Stomach (tissue), 8 donors: ENCODE measurements at regions not wholly inside any gene's neighbourhood (a gene's known extent, or its start where the extent isn't known, plus 50 kb on each side); places are given as distances from the start of the nearest gene placed in this dataset.

Experiments
- DNase-seq, 2 donors: peaks; one replicate each; pipeline versions ENCODE4 v3.0.0 to v3.0.0-alpha.2; 2013 to 2019
- H3K27ac ChIP-seq, 5 donors: fragments of 200-600 bp in 4 of 5; sonication (generic) in 4 of 5; one replicate each; pipeline ENCODE4 v1.5.1; 2013 to 2019; ENCODE audit warnings: mild to moderate bottlenecking in 1 of 5, moderate library complexity in 1 of 5
- H3K27me3 ChIP-seq, 3 donors: fragments of 200-600 bp; sonication (generic); one replicate each; pipeline ENCODE4 v1.5.1; 2017 to 2019; ENCODE audit warnings: mixed run types in 1 of 3
- H3K36me3 ChIP-seq, 4 donors: fragments of 200-600 bp; sonication (generic); 1 replicate in 3 of 4; 2 replicates in 1 of 4; pipeline ENCODE4 v1.5.1; 2016 to 2019
- H3K4me1 ChIP-seq, 4 donors: fragments of 200-600 bp; sonication (generic); one replicate each; pipeline ENCODE4 v1.5.1; 2016 to 2019
- H3K4me3 ChIP-seq, 4 donors: fragments of 200-600 bp; sonication (generic) in 3 of 4; one replicate each; pipeline ENCODE4 v1.5.1; 2016 to 2019; ENCODE audit warnings: mild to moderate bottlenecking in 1 of 4
- H3K9me3 ChIP-seq, 4 donors: fragments of 200-600 bp; sonication (generic); one replicate each; pipeline ENCODE4 v1.5.1; 2016 to 2019
- EP300 ChIP-seq: sonication (generic); formaldehyde crosslinking; IDR thresholded peaks from one replicate; pipeline ENCODE4 v1.6.1; 2017; ENCODE audit warnings: antibody characterized with exemption
- POLR2A ChIP-seq, 4 donors: fragments of 450-650 bp; IDR thresholded peaks; one replicate each; pipeline ENCODE4 v1.6.1; 2016; ENCODE audit warnings: antibody characterized with exemption in 4 of 4, control low read depth in 2 of 4, mild to moderate bottlenecking in 1 of 4, moderate library complexity in 1 of 4
- POLR2AphosphoS5 ChIP-seq, 3 donors: sonication (generic); formaldehyde crosslinking; IDR thresholded peaks; one replicate each; pipeline ENCODE4 v1.6.1; 2016; ENCODE audit warnings: antibody characterized with exemption in 3 of 3
- WGBS, 5 donors: extraction: QIAGEN DNeasy Blood & Tissue Kit in 3 of 5; methylation state at CpG; one replicate each; pipeline versions ENCODE4 v1.1.5 to v1.1.7; 2013 to 2018; 5-methylcytosine and 5-hydroxymethylcytosine counted together
- intact Hi-C: fragments of 100-400 bp; cut with DNase I; formaldehyde crosslinking; loops from one replicate; pipeline ENCODE4 v1.15.1; 2023; ENCODE audit warnings: low total_unique reads
- TF ChIP-seq, protein P1 (sequence below), 7 experiments: fragments of 450-650 bp in 4 of 7; fragments of 200-600 bp in 3 of 7; sonication (generic) in 3 of 7; IDR thresholded peaks; one replicate each; pipeline ENCODE4 v1.5.1; 2016 to 2019; ENCODE audit warnings: antibody characterized with exemption in 7 of 7, control low read depth in 2 of 7, mild to moderate bottlenecking in 1 of 7
- donor health status: healthy with polysubstance abuse.
- donor health status: Bipolar disorder and iron deficiency.
- donor health status: healthy.

GRCh38 chr3:103342205-103342731 lies 907.5 kb downstream of the ZPLD1 start:
- H3K4me3 ChIP-seq: no peak overlapping the region
- H3K27me3 ChIP-seq: no peaks in the 10 kb centered on the region
- H3K4me1 ChIP-seq: no peaks in the 10 kb centered on the region
- WGBS, 5 donors: 69 to 77% (median 74%) methylated on average over 4 of the region's 4 CpGs
- H3K27ac ChIP-seq: no peak overlapping the region
- H3K9me3 ChIP-seq: no peaks in the 10 kb centered on the region
- no peak for DNase-seq
- TF ChIP-seq POLR2AphosphoS5 (IDR thresholded peaks at IDR 0.05) (no peak), EP300 (no peak), POLR2A (IDR thresholded peaks at IDR 0.05) (no peak)
- TF ChIP-seq, protein P1, sequence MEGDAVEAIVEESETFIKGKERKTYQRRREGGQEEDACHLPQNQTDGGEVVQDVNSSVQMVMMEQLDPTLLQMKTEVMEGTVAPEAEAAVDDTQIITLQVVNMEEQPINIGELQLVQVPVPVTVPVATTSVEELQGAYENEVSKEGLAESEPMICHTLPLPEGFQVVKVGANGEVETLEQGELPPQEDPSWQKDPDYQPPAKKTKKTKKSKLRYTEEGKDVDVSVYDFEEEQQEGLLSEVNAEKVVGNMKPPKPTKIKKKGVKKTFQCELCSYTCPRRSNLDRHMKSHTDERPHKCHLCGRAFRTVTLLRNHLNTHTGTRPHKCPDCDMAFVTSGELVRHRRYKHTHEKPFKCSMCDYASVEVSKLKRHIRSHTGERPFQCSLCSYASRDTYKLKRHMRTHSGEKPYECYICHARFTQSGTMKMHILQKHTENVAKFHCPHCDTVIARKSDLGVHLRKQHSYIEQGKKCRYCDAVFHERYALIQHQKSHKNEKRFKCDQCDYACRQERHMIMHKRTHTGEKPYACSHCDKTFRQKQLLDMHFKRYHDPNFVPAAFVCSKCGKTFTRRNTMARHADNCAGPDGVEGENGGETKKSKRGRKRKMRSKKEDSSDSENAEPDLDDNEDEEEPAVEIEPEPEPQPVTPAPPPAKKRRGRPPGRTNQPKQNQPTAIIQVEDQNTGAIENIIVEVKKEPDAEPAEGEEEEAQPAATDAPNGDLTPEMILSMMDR (IDR thresholded peaks at IDR 0.05): no peak
- intact Hi-C loops: no loop called here
- no peaks in the 10 kb centered on the region for H3K36me3 ChIP-seq

GRCh38 chr3:103349760-103350159 lies 914.9 kb downstream of the ZPLD1 start:
- 73 to 86% (median 75%) methylated on average over 4 of the region's 4 CpGs for WGBS, 5 donors
- intact Hi-C loops: no loop called here
- no peak for DNase-seq
- Histone ChIP-seq H3K36me3 (no peaks in the 10 kb centered on the region), H3K27ac (no peak overlapping the region), H3K4me1 (no peaks in the 10 kb centered on the region), H3K27me3 (no peaks in the 10 kb centered on the region), H3K4me3 (no peak overlapping the region), H3K9me3 (no peaks in the 10 kb centered on the region)
- TF ChIP-seq EP300 (no peak), POLR2A (IDR thresholded peaks at IDR 0.05) (no peak), POLR2AphosphoS5 (IDR thresholded peaks at IDR 0.05) (no peak)
- TF ChIP-seq, protein P1 (IDR thresholded peaks at IDR 0.05): no peak

GRCh38 chr3:103365467-103365866 lies 930.7 kb downstream of the ZPLD1 start:
- H3K4me1 ChIP-seq: no peaks in the 10 kb centered on the region
- TF ChIP-seq POLR2AphosphoS5 (IDR thresholded peaks at IDR 0.05) (no peak), EP300 (no peak), POLR2A (IDR thresholded peaks at IDR 0.05) (no peak)
- TF ChIP-seq, protein P1 (IDR thresholded peaks at IDR 0.05): no peak
- H3K27me3 ChIP-seq: no peaks in the 10 kb centered on the region
- H3K27ac ChIP-seq: no peak overlapping the region
- no peak for DNase-seq
- no peaks in the 10 kb centered on the region for H3K9me3 ChIP-seq
- no peak overlapping the region for H3K4me3 ChIP-seq
- WGBS, 5 donors: 61 to 78% (median 72%) methylated on average over 1 of the region's 1 CpG
- intact Hi-C loops: no loop called here
- H3K36me3 ChIP-seq: no peaks in the 10 kb centered on the region

- TF ChIP-seq POLR2AphosphoS5 (IDR thresholded peaks at IDR 0.05) (no peak), POLR2A (IDR thresholded peaks at IDR 0.05) (no peak), EP300 (no peak)
- TF ChIP-seq, protein P1 (IDR thresholded peaks at IDR 0.05): no peak
- intact Hi-C loops: no loop called here
- Histone ChIP-seq H3K27ac (no peak overlapping the region), H3K4me1 (no peaks in the 10 kb centered on the region), H3K36me3 (no peaks in the 10 kb centered on the region), H3K27me3 (no peaks in the 10 kb centered on the region), H3K9me3 (no peaks in the 10 kb centered on the region), H3K4me3 (no peak overlapping the region)
- WGBS, 5 donors: 75 to 88% (median 85%) methylated on average over 3 of the region's 3 CpGs
- DNase-seq: no peak
Measured at GRCh38 chr3:103367481-103367880, 932.7 kb downstream of the ZPLD1 start.
